GM23248 (cell line): ENCODE measurements at regions not wholly inside any gene's neighbourhood (a gene's known extent, or its start where the extent isn't known, plus 50 kb on each side); places are given as distances from the start of the nearest gene placed in this dataset.
"Not testable (repeated sequence)": the region's sequence is repeated elsewhere in the genome, so short reads cannot be mapped to it uniquely, and the experiment has no call there.

Experiments used
- DNase-seq: peaks from one replicate; pipeline ENCODE4 v3.0.0-alpha.2; 2015
- H2AFZ ChIP-seq: fragments of 200-600 bp; sonication (generic); 2 replicates; pipeline ENCODE4 v1.6.1; 2016; ENCODE audit warnings: antibody characterized with exemption
- H3F3A ChIP-seq: fragments of 200-600 bp; sonication (generic); 2 replicates; pipeline ENCODE4 v1.6.1; 2016; ENCODE audit warnings: mild to moderate bottlenecking, antibody characterized with exemption, mixed run types; ENCODE audit not compliant: insufficient read depth
- H3K27ac ChIP-seq: fragments of 200-600 bp; sonication (generic); 2 replicates; pipeline ENCODE4 v1.5.1; 2016; ENCODE audit warnings: mild to moderate bottlenecking
- H3K27me3 ChIP-seq: fragments of 200-600 bp; sonication (generic); replicated peaks from 2 replicates; pipeline ENCODE4 v1.6.1; 2016; ENCODE audit warnings: mild to moderate bottlenecking; ENCODE audit not compliant: insufficient read depth
- H3K36me3 ChIP-seq: fragments of 200-600 bp; sonication (generic); 2 replicates; pipeline ENCODE4 v1.6.1; 2016; ENCODE audit warnings: low read depth, mild to moderate bottlenecking
- H3K4me1 ChIP-seq: fragments of 200-600 bp; sonication (generic); 2 replicates; pipeline ENCODE4 v1.6.1; 2016; ENCODE audit warnings: mild to moderate bottlenecking; ENCODE audit not compliant: insufficient read depth
- H3K4me2 ChIP-seq: fragments of 200-600 bp; sonication (generic); one replicate; pipeline ENCODE4 v1.6.1; 2016; ENCODE audit warnings: mild to moderate bottlenecking; ENCODE audit not compliant: unreplicated experiment
- H3K4me3 ChIP-seq: fragments of 200-600 bp; sonication (generic); 2 replicates; pipeline ENCODE4 v1.5.1; 2016; ENCODE audit warnings: mild to moderate bottlenecking
- H3K79me2 ChIP-seq: fragments of 200-600 bp; sonication (generic); 2 replicates; pipeline ENCODE4 v1.6.1; 2016; ENCODE audit warnings: mild to moderate bottlenecking; ENCODE audit not compliant: insufficient read depth
- H3K9ac ChIP-seq: fragments of 200-600 bp; sonication (generic); 2 replicates; pipeline ENCODE4 v1.6.1; 2016; ENCODE audit warnings: mild to moderate bottlenecking
- H3K9me2 ChIP-seq: fragments of 200-600 bp; sonication (generic); 2 replicates; pipeline ENCODE4 v1.6.1; 2016; ENCODE audit warnings: mixed run types, mild to moderate bottlenecking, moderate library complexity; ENCODE audit not compliant: insufficient read depth
- H3K9me3 ChIP-seq: fragments of 200-600 bp; sonication (generic); one replicate; pipeline ENCODE4 v1.6.1; 2017; ENCODE audit warnings: low read depth
- H4K20me1 ChIP-seq: fragments of 200-600 bp; sonication (generic); 2 replicates; pipeline ENCODE4 v1.6.0; 2016; ENCODE audit not compliant: insufficient read depth
- EZH2 ChIP-seq: fragments of 200-600 bp; sonication (generic); IDR thresholded peaks from 2 replicates; pipeline ENCODE4 v1.6.1; 2018; ENCODE audit warnings: antibody characterized with exemption, mild to moderate bottlenecking; ENCODE audit not compliant: insufficient read depth, poor library complexity, severe bottlenecking
- EZH2phosphoT487 ChIP-seq: fragments of 200-600 bp; sonication (generic); IDR thresholded peaks from 2 replicates; pipeline ENCODE4 v1.6.1; 2018; ENCODE audit warnings: antibody characterized with exemption, moderate library complexity, mild to moderate bottlenecking, low read depth; ENCODE audit not compliant: insufficient read depth
- WGBS, 2 experiments: methylation state at CpG; one replicate each; pipeline ENCODE4 v1.1.6; 2015 to 2017; ENCODE audit warnings: low lambda C conversion rate in 2 of 2, low coverage in 1 of 2; ENCODE audit errors: missing lambda C conversion rate in 2 of 2; 5-methylcytosine and 5-hydroxymethylcytosine counted together
- in situ Hi-C: fragments of 300-500 bp; cut with MboI; formaldehyde crosslinking; loops from 2 replicates; pipeline ENCODE4 v1.15.0; 2020

DNA sequence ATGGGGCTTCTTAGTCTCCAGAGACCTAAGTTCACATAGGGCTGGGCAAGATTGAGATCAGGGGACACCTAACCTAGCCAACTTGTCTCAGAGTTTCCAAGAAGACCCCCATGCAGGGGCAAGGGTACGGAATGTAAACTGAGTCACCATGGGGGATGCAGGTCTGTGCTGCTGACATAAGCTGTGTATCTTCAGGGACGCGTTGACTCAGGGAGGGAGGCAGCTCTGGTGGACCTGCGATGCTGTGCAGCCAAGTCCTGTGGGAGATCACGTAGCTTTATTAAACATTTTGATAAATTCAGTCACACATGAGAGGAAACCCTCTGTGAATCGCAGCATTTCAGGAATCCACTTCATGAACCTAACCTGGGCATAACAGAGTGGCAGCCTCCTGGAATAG, 216.0 kb downstream of the ANKRD30B start:
- Histone ChIP-seq H3K27me3 (no peaks in the 10 kb centered on the region), H3K27ac (no peak overlapping the region), H3F3A (no peaks in the 10 kb centered on the region), H3K9me2 (no peaks in the 10 kb centered on the region), H3K4me1 (no peaks in the 10 kb centered on the region), H3K9me3 (no peaks in the 10 kb centered on the region), H3K9ac (no peak overlapping the region), H4K20me1 (no peaks in the 10 kb centered on the region), H3K79me2 (no peaks in the 10 kb centered on the region), H3K36me3 (no peaks in the 10 kb centered on the region), H2AFZ (no peak overlapping the region), H3K4me2 (no peak overlapping the region), H3K4me3 (no peak overlapping the region)
- in situ Hi-C loops = loop anchor here (10.0 kb wide), 1 partner anchor 59 kb away; no protein-coding TSS in a partner anchor
- DNase-seq = no peak
- TF ChIP-seq EZH2 = no peak
- no peak for TF ChIP-seq EZH2phosphoT487
- WGBS, 2 experiments = 48 to 62% methylated on average over 6 of the region's 6 CpGs

DNA sequence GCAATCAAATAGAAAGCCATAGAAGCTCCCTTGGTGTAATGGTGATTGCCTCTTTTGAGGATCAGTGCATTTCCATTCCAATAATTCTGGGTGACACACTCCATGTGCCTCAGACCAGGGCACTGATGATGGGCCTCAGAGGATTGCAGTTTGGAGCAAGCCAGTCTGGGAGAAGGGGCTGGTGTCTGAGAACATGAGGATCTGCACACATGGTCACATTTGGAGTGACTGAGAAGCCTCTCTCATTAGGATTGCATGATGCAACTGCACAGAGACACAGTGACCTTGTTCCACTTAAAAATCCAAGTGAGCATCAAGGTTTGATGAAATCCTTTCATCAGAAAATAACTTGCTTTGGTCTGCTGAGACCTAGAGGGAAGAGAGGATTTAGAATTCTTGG, 216.4 kb downstream of the ANKRD30B start:
- Histone ChIP-seq H3K9me2 (no peaks in the 10 kb centered on the region), H3K4me1 (no peaks in the 10 kb centered on the region), H3K4me2 (no peak overlapping the region), H3K9me3 (no peaks in the 10 kb centered on the region), H3K36me3 (no peaks in the 10 kb centered on the region), H3K27me3 (no peaks in the 10 kb centered on the region), H3K79me2 (no peaks in the 10 kb centered on the region), H3K27ac (no peak overlapping the region), H2AFZ (no peak overlapping the region), H3F3A (no peaks in the 10 kb centered on the region), H4K20me1 (no peaks in the 10 kb centered on the region), H3K4me3 (no peak overlapping the region), H3K9ac (no peak overlapping the region)
- TF ChIP-seq EZH2phosphoT487 = no peak
- TF ChIP-seq EZH2 = no peak
- in situ Hi-C loops = loop anchor here (10.0 kb wide), 1 partner anchor 60 kb away; no protein-coding TSS in a partner anchor
- no peak for DNase-seq

DNA sequence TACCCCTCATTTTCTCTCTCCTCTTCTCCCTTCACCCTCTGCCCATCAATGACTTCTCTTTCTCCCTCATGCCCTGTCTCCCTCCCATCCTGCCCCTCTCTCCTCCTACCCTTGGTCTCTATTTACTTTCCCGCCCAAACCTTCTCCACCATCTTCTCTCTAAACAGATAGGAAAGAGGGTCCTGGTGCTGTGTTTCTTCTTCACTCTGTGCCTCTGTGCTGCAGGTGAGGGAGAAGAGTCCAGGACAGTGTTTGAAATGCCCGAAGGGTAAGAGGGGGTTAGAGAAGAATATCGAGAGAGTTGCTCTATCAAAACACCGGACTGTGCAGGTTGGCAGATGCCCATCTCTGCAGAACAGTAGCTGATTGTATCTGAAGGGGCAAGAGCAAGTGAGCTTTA, 217.0 kb downstream of the ANKRD30B start:
- H3K79me2 ChIP-seq, H4K20me1 ChIP-seq, H3F3A ChIP-seq, H3K27me3 ChIP-seq, H3K36me3 ChIP-seq, DNase-seq, H3K9me3 ChIP-seq, H3K4me2 ChIP-seq, H3K9ac ChIP-seq, H2AFZ ChIP-seq, H3K4me3 ChIP-seq, H3K27ac ChIP-seq, H3K9me2 ChIP-seq, H3K4me1 ChIP-seq: not testable (repeated sequence)
- in situ Hi-C loops = loop anchor here (10.0 kb wide), 1 partner anchor 60 kb away; no protein-coding TSS in a partner anchor
- 47% methylated on average over 4 of the region's 4 CpGs for WGBS, 2 experiments

DNA sequence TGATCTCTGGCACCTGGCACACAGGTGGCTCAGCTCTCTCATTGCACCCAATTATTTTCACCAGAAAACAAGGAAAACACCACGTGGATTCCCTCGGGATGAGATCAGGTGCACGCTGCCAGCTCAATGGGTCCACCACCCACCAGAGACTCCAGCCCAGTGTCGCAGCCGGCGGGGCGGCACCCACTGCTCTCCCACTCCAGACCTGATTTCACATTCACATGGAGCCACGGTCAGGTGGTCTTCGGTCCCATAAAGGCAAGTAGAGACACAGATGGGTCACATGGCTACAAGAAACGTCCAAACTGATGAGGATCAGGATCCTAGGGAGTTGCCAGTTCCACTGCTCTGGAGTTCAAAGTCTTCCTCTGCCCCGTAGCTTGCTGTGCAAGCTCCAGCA, 217.6 kb downstream of the ANKRD30B start:
- Histone ChIP-seq H2AFZ (no peak overlapping the region), H3K4me2 (no peak overlapping the region), H3K79me2 (no peaks in the 10 kb centered on the region), H3K4me1 (no peaks in the 10 kb centered on the region), H3K9me2 (no peaks in the 10 kb centered on the region), H3K27me3 (no peaks in the 10 kb centered on the region), H3K27ac (no peak overlapping the region), H3K36me3 (no peaks in the 10 kb centered on the region), H3K9me3 (no peaks in the 10 kb centered on the region), H3K9ac (no peak overlapping the region), H3K4me3 (no peak overlapping the region), H4K20me1 (no peaks in the 10 kb centered on the region), H3F3A (no peaks in the 10 kb centered on the region)
- no peak for TF ChIP-seq EZH2phosphoT487
- TF ChIP-seq EZH2 = no peak
- 57 to 59% methylated on average over 11 of the region's 11 CpGs for WGBS, 2 experiments
- DNase-seq = no peak
- in situ Hi-C loops = loop anchor here (10.0 kb wide), 1 partner anchor 61 kb away; no protein-coding TSS in a partner anchor

GRCh38 chr18:14967246-14967645, 219.3 kb downstream of the ANKRD30B start:
- H3K9me2 ChIP-seq, H2AFZ ChIP-seq, H3K27me3 ChIP-seq, H3K9me3 ChIP-seq, H3K79me2 ChIP-seq, DNase-seq, H3K36me3 ChIP-seq, H3K4me2 ChIP-seq, H3K4me3 ChIP-seq, H4K20me1 ChIP-seq, H3K27ac ChIP-seq, H3K4me1 ChIP-seq, H3F3A ChIP-seq, H3K9ac ChIP-seq: not testable (repeated sequence)
- WGBS, 2 experiments = 46 to 66% methylated on average over 3 of the region's 3 CpGs
- in situ Hi-C loops = loop anchor here (10.0 kb wide), 1 partner anchor 62 kb away; no protein-coding TSS in a partner anchor
